SK-N-MC (cell line): ENCODE measurements at regions not wholly inside any gene's neighbourhood (a gene's known extent, or its start where the extent isn't known, plus 50 kb on each side); places are given as distances from the start of the nearest gene placed in this dataset.

Experiments used
- EZH2 ChIP-seq: fragments of 200-600 bp; sonication (generic); IDR thresholded peaks from one replicate; pipeline ENCODE4 v1.6.1; 2017; ENCODE audit warnings: antibody characterized with exemption
- POLR2AphosphoS5 ChIP-seq: IDR thresholded peaks from 2 replicates; pipeline ENCODE4 v1.6.1; 2012; ENCODE audit warnings: mild to moderate bottlenecking, low read depth, low read length, borderline replicate concordance

- TF ChIP-seq EZH2 (no peak), POLR2AphosphoS5 (no peak)
Observed at GRCh38 chr5:26192486-26192885, 845.9 kb downstream of the CDH9 start.
